A673 (cell line): ENCODE measurements at regions not wholly inside any gene's neighbourhood (a gene's known extent, or its start where the extent isn't known, plus 50 kb on each side); places are given as distances from the start of the nearest gene placed in this dataset.

Experiments
- BruUV-seq: library from RNA; stranded (reverse); fragments of 400-500 nt; replicated peaks from 2 replicates; lab custom pipeline; 2021; lab: Mats Ljungman, UMichigan
- CTCF ChIA-PET: fragments of 300-600 bp; sonication (Branson Sonifier 250); formaldehyde crosslinking; loops from one replicate; lab custom pipeline; 2022; ENCODE audit warnings: antibody characterized with exemption; lab: Charles Lee
- POLR2A ChIA-PET: fragments of 300-600 bp; sonication (Branson Sonifier 250); formaldehyde crosslinking; loops from one replicate; lab custom pipeline; 2022; ENCODE audit warnings: antibody characterized with exemption; ENCODE audit not compliant: low non-redundant PET; lab: Charles Lee
- DNase-seq: peaks from one replicate; pipeline ENCODE4 v3.0.0-alpha.2; 2015; ENCODE audit warnings: low spot score
- H3K27ac ChIP-seq: fragments of 200-600 bp; sonication (generic); 2 replicates; pipeline ENCODE4 v1.5.1; 2016; ENCODE audit warnings: mixed run types, low read depth, mild to moderate bottlenecking, mixed read lengths, antibody characterized with exemption, low read length; ENCODE audit not compliant: poor library complexity, severe bottlenecking
- H3K27me3 ChIP-seq: fragments of 200-600 bp; sonication (generic); replicated peaks from 2 replicates; pipeline ENCODE4 v1.6.1; 2017; ENCODE audit warnings: mixed run types, low read depth, mild to moderate bottlenecking, mixed read lengths, antibody characterized with exemption, low read length; ENCODE audit not compliant: insufficient read depth, poor library complexity
- H3K36me3 ChIP-seq: fragments of 200-600 bp; sonication (generic); 2 replicates; pipeline ENCODE4 v1.6.1; 2016; ENCODE audit warnings: mixed run types, mild to moderate bottlenecking, mixed read lengths, antibody characterized with exemption, low read length; ENCODE audit not compliant: insufficient read depth, poor library complexity, severe bottlenecking
- H3K4me1 ChIP-seq: fragments of 200-600 bp; sonication (generic); 2 replicates; pipeline ENCODE4 v1.6.1; 2017; ENCODE audit warnings: mixed run types, mild to moderate bottlenecking, mixed read lengths, antibody characterized with exemption, low read length; ENCODE audit not compliant: insufficient read depth, poor library complexity, severe bottlenecking
- H3K4me3 ChIP-seq: fragments of 200-600 bp; sonication (generic); 2 replicates; pipeline ENCODE4 v1.5.1; 2016; ENCODE audit warnings: low read depth, mixed run types, mild to moderate bottlenecking, mixed read lengths, low read length; ENCODE audit not compliant: poor library complexity, severe bottlenecking
- H3K9me3 ChIP-seq: fragments of 200-600 bp; sonication (generic); 2 replicates; pipeline ENCODE4 v1.6.1; 2016; ENCODE audit warnings: mixed run types, low read depth, mild to moderate bottlenecking, mixed read lengths, antibody characterized with exemption, low read length; ENCODE audit not compliant: poor library complexity, severe bottlenecking
- EZH2 ChIP-seq: fragments of 200-600 bp; sonication (generic); IDR thresholded peaks from 2 replicates; pipeline ENCODE4 v1.6.1; 2017; ENCODE audit warnings: borderline replicate concordance, low read depth, mild to moderate bottlenecking, mixed read lengths, antibody characterized with exemption, low read length; ENCODE audit not compliant: poor library complexity, severe bottlenecking
- intact Hi-C: fragments of 100-400 bp; cut with micrococcal nuclease; formaldehyde crosslinking; loops from one replicate; pipeline ENCODE4 v1.10.0; 2022; ENCODE audit not compliant: unreplicated experiment
- TF ChIP-seq, protein P1 (sequence below): fragments of 300-800, 200-600 bp; sonication (generic); conservative IDR thresholded peaks from 2 replicates; pipeline ENCODE4 v1.5.1; 2017; ENCODE audit warnings: low read depth, mild to moderate bottlenecking, antibody characterized with exemption, low read length, moderate library complexity, mixed read lengths

DNA sequence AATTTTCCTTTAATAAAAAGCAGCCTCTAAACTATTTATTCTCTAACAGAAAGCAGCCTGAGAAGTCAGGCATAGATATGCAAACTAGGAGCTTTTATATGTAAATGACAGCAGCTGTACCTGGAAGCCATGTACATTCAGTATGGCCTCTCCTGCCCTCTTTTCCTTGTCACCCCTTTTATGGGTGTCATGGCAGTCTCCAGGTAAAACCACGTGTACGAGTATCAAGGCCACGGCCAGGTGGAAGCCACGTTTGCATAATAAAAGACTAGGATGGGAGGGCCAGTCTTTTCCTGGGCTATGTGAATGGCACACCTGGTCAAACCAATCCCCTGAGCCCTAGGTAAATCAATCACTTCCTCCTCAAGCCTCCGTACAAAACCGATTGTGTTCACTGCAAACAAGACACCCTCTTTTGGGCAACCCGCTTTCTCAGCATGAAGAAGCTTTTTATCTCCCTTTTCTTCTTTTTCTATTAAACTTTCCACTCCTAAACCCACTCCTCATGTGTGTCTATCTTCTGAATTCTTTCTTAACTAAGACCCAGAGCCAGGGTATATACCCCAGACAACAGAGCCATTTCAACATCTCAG, 419.5 kb upstream of the CTNND2 start:
- TF ChIP-seq EZH2, result no peak
- TF ChIP-seq, protein P1, sequence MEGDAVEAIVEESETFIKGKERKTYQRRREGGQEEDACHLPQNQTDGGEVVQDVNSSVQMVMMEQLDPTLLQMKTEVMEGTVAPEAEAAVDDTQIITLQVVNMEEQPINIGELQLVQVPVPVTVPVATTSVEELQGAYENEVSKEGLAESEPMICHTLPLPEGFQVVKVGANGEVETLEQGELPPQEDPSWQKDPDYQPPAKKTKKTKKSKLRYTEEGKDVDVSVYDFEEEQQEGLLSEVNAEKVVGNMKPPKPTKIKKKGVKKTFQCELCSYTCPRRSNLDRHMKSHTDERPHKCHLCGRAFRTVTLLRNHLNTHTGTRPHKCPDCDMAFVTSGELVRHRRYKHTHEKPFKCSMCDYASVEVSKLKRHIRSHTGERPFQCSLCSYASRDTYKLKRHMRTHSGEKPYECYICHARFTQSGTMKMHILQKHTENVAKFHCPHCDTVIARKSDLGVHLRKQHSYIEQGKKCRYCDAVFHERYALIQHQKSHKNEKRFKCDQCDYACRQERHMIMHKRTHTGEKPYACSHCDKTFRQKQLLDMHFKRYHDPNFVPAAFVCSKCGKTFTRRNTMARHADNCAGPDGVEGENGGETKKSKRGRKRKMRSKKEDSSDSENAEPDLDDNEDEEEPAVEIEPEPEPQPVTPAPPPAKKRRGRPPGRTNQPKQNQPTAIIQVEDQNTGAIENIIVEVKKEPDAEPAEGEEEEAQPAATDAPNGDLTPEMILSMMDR, result no peak
- BruUV-seq, result no TSS peak
- H3K4me3 ChIP-seq, result no peak overlapping the region
- no peaks in the 10 kb centered on the region for H3K36me3 ChIP-seq
- no peak for DNase-seq
- H3K27ac ChIP-seq, result no peak overlapping the region
- no peaks in the 10 kb centered on the region for H3K27me3 ChIP-seq
- no peaks in the 10 kb centered on the region for H3K4me1 ChIP-seq
- intact Hi-C loops, result no loop called here
- ChIA-PET CTCF (no interaction called here), POLR2A (no interaction called here)
- peaks cover 25% of the 10 kb centered on the region for H3K9me3 ChIP-seq

DNA sequence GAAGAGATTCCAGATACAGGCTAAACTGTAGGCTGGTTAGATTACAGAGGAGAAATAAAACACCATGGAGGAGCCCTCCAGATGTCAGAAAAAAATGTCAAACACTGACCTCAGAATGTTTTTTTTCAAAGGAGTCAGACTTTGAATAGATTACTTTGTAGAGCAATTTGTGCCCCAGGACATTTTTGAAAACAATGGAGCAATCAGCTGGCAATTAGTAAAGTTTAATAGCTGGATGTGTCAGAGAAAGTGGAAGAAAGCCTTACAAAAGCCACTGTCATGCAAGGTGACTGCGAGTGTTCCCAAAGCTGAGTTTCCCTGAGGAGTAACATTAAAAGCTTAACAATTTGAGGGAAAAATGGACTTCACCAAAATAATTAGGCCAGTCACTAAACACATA, 417.8 kb upstream of the CTNND2 start:
- H3K4me3 ChIP-seq, result no peak overlapping the region
- no peaks in the 10 kb centered on the region for H3K4me1 ChIP-seq
- H3K27ac ChIP-seq, result no peak overlapping the region
- TF ChIP-seq, protein P1, result no peak
- no peak for TF ChIP-seq EZH2
- CTCF ChIA-PET, result no interaction called here
- no peaks in the 10 kb centered on the region for H3K36me3 ChIP-seq
- BruUV-seq, result no TSS peak
- intact Hi-C loops, result no loop called here
- peaks cover 28% of the 10 kb centered on the region for H3K9me3 ChIP-seq
- POLR2A ChIA-PET, result no interaction called here
- H3K27me3 ChIP-seq, result no peaks in the 10 kb centered on the region
- no peak for DNase-seq

DNA sequence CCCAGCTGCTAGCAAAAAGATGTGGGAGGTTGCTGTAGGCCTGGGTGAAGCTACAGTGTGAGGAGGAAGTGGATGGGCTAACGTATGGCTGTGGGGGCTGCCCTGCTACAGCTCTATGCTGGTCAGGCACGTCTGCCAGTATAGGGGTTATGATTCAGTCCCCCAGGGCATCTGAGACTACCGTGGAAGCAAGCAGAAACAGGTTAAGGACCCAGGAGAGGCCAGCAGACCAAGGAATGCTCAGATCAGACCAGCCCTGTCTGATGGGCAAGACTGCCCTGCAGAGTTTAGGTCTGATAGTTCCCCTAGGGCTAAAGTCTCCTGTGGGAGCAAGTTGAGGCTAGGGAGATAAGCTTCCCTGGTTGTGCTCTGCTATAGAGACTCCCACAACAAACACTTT, 416.1 kb upstream of the CTNND2 start:
- no peaks in the 10 kb centered on the region for H3K27me3 ChIP-seq
- H3K36me3 ChIP-seq, result no peaks in the 10 kb centered on the region
- peaks cover 31% of the 10 kb centered on the region for H3K9me3 ChIP-seq
- no peak overlapping the region for H3K4me3 ChIP-seq
- no TSS peak for BruUV-seq
- intact Hi-C loops, result no loop called here
- no peaks in the 10 kb centered on the region for H3K4me1 ChIP-seq
- CTCF ChIA-PET, result no interaction called here
- DNase-seq, result no peak
- POLR2A ChIA-PET, result no interaction called here
- H3K27ac ChIP-seq, result no peak overlapping the region
- no peak for TF ChIP-seq EZH2
- TF ChIP-seq, protein P1, result no peak
